ENCODE measurements at regions not wholly inside any gene's neighbourhood (a gene's known extent, or its start where the extent isn't known, plus 50 kb on each side); places are given as distances from the start of the nearest gene placed in this dataset.
"Not testable (repeated sequence)": the region's sequence is repeated elsewhere in the genome, so short reads cannot be mapped to it uniquely, and the experiment has no call there.

DNA sequence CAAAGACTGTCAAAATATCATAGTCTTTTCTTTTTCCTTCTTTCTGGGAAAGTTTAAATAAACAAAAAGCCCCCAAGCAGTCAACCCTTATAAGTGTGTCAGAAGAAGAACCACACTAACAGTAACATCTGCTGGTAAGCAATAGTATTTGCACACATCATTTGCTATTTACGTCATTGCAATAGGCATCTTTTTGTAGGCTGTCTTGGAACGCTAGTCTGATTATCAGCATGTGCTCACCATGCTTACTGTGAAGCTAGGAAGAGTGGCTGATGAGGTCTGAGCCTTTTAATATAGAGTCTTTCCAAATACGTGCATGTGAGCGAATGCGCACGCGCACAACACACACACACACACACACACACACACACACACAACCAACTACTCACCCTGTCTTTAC lies 599.0 kb upstream of the TPK1 start:
- no peak for DNase-seq

GRCh38 chr7:145431834-145432233 lies 596.0 kb upstream of the TPK1 start:
- no peak for DNase-seq

GRCh38 chr7:145418481-145418880 lies 582.6 kb upstream of the TPK1 start:
- not testable (repeated sequence) for DNase-seq

DNA sequence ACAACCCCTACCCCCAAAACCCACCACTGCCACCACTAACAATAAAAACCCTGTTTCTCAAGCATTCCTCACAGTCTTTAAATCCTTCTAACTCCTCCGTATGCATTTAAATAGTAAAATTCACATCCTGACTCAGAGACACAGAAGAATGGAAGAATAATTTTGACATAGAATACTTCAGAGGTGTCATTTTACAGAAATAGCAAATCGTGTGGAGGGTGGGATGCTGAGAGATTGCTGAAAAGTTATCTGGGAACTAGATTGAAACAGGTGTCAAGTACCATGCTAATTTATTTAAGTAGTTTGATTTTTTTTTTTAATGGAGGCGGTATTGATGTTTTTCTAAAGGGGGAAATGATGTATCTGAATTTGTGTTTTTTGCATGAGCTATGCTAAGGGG lies 575.2 kb upstream of the TPK1 start:
- no peak for DNase-seq

- no peak for DNase-seq
These were observed 562.9 kb upstream of the TPK1 start for GRCh38 chr7:145398758-145399157.

- no peak for DNase-seq
These were observed 558.3 kb upstream of the TPK1 start for GRCh38 chr7:145394126-145394525.

DNA sequence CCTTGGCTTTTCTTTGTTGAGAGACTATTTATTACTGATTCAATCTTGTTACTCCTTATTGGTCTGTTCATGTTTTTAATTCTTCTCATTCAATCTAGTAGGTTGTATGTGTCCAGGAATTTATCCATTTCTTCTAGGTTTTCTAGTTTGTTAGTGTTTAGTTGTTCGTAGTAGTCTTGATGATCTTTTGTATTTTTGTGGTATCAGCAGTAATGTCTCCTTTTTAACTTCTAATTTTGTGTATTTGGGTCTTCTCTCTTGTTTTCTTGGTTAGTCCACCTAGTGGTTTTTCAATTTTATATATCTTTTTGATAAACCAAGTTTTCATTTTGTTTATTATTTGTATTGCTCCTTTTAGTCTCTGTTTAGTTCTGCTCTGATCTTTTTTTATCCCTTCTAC lies 546.9 kb upstream of the TPK1 start:
- no peak for DNase-seq

GRCh38 chr7:145378197-145378596 lies 542.3 kb upstream of the TPK1 start:
- DNase-seq = no peak

DNA sequence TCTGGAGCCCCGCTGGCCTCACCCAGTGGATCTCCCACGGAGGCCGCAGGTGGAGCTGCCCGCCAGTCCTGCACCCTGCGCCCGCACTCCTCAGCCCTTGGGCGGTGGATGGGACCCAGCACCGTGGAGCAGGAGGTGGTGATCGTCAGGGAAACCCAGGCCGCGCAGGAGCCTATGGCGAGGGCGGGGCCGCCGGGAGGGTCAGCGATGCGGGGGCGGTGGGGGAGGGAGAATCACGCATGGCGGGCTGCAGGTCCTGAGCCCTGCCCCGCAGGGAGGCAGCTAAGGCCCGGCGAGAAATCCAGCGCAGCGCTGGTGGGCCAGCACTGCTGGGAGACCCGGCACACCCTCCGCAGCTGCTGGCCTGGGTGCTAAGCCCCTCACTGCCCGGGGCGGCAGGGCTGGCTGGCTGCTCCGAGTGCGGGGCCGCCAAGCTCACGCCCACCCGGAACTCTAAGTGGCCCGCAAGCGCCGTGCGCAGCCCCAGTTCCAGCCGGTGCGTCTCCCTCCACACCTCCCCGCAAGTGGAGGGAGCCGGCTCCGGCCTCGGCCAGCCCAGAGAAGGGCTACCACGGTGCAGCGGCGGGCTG lies 524.8 kb upstream of the TPK1 start:
- DNase-seq = no peak

DNA sequence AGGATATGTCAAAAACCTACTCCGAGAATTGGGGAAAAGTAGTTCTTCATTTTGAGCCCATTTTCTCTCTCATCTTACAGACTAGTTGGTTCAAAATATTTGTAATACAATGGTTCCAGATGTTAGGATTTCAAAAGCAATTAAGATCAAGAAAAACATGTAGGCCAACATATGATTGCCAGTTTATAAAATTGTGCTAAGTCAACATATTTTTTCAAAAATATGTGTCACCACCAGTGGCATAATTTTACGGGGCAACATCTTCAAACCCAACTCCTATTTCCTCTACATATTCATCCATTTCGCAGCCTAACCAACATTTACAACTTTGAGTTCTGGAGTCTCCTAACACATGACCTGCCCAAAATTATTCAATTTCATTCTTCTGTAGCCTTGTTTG lies 514.5 kb upstream of the TPK1 start:
- no peak for DNase-seq

GRCh38 chr7:145349452-145349851 lies 513.6 kb upstream of the TPK1 start:
- not testable (repeated sequence) for DNase-seq

DNA sequence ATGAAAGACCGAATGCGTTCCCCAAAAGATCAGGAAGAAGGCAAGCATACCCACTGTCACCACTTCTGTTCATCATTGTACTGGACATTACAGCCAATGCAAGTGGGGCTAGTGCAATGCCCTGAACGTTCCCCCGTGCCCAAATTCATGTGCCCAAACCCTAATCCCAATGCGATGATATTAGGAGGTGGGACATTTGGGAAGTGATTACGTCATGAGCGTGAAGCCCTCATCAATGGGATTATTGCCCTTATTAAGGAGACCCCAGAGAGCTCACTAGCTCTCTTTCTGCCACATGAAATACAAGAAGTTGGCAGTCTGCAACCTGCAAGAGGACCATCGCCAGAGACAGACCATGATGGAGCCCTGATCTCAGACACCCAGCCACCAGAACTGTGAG lies 511.4 kb upstream of the TPK1 start:
- no peak for DNase-seq

- DNase-seq = no peak
These were observed 503.5 kb upstream of the TPK1 start for GRCh38 chr7:145339319-145339718.

DNA sequence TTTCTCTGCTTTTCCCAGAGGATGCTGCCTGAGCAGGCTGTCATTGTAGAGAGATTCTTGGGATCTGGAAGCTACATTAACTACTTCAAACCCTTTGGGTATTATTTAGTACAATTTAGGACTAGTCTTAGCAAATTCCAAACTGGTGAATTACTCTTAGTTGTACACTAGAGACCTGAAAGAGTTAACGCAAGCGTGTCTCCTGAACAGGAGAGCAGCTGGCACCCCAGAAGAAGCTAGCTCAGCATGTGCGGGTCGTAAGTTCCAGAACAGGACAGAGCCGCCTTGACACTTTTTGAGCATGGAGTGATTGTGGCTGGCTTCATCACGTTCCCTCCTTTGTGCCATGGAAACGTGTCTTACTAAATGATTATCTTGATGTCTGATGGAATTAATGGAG lies 495.7 kb upstream of the TPK1 start:
- DNase-seq = no peak

DNA sequence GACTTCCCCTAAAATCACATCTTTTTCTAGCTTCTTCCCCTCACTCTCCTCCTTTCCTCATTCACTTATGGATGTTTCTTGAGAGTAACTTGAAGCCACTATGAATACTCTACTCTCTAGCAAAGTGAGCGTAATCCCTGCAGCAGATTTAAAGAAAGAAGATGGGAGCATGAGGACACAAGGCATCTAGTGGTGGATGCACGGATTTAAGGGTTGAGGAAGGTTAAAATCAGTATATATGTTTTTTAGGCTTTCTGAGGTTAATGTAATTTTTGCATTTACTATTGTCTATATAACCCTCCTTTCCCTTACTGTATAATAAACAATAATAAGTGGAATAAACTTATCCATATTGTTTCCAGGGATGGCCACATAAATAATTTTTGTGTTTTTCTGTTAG lies 495.2 kb upstream of the TPK1 start:
- no peak for DNase-seq

- DNase-seq = no peak
These were observed 491.8 kb upstream of the TPK1 start for GRCh38 chr7:145327646-145328045.

- DNase-seq = no peak
These were observed 488.2 kb upstream of the TPK1 start for GRCh38 chr7:145324081-145324480.

- DNase-seq = no peak
These were observed 477.7 kb upstream of the TPK1 start for GRCh38 chr7:145313551-145313950.

DNA sequence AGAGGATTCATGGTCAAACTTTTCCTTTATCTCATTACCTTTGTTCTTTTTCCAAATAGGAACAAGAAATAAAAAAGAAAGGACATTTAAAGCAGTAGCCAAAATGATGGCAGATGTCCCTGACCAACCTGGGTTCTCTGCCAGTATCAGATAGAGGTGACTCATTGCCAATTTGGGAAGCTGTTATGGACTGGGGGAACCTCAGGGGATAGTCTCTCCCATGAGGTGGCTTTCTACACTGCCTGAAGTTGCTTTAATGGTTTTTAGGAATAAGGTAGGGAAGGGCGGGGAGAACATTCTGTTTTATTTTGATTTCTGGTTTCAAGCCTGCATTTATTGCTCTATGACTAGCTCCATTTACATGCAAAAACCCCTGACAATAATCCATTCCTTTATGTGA lies 457.9 kb upstream of the TPK1 start:
- DNase-seq = no peak

- DNase-seq = no peak
These were observed 457.4 kb upstream of the TPK1 start for GRCh38 chr7:145293228-145293701.

GRCh38 chr7:145289384-145289783 lies 453.5 kb upstream of the TPK1 start:
- no peak for DNase-seq

DNA sequence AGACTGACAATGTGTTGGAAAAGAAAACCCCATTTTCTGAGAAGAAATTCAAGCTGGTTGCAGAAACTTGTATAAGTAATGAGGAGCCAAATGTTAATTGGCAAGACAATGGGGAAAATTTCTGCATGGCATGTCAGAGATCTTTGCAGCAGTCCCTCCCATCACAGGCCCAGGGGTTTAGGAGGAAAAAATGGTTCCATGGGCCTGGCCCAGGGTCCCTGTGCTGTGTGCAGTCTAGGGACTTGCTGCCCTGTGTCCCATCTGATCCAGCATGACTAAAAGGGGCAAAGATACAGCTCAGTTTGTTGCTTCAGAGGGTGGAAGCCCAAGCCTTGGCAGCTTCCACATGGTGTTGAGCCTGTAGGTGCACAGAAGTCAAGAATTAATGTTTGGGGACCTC lies 440.3 kb upstream of the TPK1 start:
- DNase-seq = no peak

GRCh38 chr7:145269418-145270161 lies 433.7 kb upstream of the TPK1 start:
- DNase-seq = no peak

GRCh38 chr7:145265180-145265579 lies 429.3 kb upstream of the TPK1 start:
- DNase-seq = no peak

DNA sequence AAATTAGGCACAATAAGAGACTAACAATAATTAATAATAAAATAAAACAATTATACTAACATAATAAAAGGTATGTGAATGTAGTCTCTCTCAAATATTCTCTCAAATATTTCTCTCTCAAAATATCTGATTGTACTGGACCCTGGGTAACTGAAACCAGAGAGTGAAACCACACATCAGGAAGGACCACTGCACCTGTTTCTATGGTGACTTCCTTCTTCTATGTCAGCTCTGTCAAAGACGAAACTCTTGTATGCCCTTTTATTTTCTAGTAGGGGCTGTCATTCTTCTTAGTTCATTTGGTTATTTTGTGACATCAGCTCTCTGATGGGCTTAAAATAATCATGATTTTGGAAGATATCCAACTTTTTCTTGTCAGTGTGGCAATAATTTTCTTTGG lies 428.0 kb upstream of the TPK1 start:
- DNase-seq = no peak

All from midbrain (tissue), 1 donor.